ENCODE measurements at regions not wholly inside any gene's neighbourhood (a gene's known extent, or its start where the extent isn't known, plus 50 kb on each side); places are given as distances from the start of the nearest gene placed in this dataset.

DNA sequence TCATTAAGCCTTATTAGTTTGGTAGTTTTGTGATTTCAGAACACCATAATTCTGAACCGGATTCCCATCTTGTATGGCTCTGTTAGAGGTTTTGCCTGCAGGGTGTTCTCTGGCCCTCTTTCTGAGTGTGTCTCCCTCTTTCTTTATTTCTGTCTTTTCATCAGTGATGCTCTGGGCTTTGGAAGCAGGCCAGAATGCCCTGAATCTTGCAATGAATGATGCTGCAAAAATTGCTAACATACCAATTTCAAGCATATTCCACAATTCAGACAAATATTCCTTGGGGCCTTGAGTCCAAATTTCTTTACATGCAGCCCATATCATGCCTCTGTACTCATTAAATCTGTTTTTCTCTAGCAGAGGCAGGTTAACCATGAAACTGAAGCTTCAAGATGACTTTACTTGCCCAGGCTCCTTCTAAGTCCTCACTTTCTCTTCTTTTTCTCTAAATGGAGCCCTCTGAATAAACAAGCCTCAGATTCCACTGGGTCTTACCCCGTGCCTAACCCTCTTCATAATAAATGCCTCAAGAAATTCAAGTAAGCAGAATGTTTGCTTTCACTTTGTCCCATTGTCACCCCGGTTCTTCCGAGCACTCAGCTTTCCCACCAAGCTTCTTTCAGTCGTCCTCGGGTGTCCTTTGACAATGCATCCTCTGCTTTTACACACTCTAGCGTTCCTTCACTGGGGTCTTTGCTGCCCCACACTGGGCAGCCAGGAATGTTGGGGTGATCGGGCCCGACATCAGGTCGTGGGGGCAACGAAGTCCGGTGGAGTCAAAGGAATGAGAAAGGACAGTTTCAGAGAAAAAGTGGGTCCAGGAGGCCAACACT, 78.8 kb upstream of the SLC38A4 start:
- TF ChIP-seq, protein P1, sequence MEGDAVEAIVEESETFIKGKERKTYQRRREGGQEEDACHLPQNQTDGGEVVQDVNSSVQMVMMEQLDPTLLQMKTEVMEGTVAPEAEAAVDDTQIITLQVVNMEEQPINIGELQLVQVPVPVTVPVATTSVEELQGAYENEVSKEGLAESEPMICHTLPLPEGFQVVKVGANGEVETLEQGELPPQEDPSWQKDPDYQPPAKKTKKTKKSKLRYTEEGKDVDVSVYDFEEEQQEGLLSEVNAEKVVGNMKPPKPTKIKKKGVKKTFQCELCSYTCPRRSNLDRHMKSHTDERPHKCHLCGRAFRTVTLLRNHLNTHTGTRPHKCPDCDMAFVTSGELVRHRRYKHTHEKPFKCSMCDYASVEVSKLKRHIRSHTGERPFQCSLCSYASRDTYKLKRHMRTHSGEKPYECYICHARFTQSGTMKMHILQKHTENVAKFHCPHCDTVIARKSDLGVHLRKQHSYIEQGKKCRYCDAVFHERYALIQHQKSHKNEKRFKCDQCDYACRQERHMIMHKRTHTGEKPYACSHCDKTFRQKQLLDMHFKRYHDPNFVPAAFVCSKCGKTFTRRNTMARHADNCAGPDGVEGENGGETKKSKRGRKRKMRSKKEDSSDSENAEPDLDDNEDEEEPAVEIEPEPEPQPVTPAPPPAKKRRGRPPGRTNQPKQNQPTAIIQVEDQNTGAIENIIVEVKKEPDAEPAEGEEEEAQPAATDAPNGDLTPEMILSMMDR (IDR thresholded peaks at IDR 0.05) = no peak

DNA sequence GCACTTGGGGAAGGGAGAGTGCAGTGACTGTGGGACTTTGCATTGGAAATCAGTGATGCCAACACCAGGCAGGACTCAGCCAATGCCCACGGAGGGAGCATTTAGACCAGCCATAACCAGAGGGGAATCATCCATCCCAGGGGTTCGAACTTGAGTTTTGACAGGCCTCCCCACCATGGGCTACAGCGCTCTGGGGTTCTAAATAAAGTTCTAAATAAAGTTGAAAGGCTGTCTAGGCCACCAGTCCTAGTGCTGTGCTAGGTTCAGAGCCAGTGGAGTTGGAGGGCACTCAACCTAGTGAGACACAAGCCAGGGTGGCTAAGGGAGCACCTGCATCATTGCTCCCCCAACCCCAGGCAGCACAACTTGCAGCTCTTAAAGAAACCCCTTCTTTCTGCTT, 82.0 kb upstream of the SLC38A4 start:
- TF ChIP-seq, protein P1 (IDR thresholded peaks at IDR 0.05) = no peak

DNA sequence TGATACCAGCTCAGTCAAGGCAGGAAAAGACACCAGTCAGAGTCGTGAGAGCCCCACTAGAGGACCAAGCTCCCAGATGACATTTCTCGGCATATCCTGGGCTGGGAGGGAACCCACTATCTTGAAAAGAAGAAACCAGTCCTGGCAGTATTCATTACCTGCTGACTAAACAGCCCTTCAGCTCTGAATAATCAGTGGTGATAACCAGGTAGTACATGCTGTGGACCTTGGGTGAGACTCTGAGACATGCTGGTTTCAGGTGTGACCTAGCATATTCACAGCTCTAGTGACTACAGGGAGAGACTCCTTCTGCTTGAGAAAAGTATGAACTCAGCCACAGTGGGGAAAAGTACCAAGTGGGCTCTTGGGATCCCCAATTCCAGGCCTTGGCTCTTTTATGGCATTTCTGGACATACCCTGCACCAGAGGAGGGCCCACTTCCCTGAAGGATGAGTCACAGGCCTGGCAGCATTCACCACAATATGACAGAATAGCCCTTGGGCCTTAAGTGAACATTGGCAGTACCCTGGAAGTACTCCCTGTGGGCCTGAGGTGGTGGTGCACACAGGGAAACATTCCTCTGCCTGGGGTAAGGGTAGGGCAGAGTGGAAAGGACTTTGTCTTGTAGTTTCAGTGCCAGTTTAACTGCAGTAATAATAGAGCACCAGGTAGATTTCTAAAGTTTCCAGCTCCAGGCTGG, 82.6 kb upstream of the SLC38A4 start:
- TF ChIP-seq, protein P1 (IDR thresholded peaks at IDR 0.05) = no peak

DNA sequence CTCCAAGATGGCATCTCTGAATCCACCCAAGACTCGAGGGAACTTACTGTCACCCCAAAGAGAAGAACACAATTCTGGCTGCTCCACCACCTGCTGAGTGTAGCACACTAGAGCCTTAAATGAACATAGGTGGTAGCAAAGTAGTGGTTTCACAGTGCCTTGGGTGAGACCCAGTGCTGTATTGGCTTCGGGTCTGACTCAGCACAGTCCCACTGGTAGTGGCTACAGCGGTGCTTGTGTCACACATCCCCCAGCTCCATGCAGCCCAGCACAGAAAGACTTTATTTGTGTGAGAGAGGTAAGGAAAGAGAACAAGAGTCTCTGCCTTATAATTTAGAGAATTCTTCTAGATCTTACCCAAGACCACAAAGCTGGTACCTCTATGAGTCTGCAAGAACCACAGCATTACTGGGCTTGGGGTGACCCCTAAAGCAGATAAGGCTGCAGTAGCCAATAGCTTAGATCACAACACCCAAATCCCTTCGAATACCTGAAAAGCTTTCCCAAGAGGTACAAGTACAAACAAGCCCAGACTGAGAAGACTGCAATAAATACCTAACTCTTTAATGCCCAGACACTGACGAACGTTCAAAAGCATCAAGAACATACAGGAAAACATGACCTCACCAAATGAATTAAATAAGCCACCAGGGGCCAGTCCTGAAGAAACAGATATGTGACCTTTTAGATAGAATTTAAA, 83.3 kb upstream of the SLC38A4 start:
- TF ChIP-seq, protein P1 (IDR thresholded peaks at IDR 0.05) = no peak

DNA sequence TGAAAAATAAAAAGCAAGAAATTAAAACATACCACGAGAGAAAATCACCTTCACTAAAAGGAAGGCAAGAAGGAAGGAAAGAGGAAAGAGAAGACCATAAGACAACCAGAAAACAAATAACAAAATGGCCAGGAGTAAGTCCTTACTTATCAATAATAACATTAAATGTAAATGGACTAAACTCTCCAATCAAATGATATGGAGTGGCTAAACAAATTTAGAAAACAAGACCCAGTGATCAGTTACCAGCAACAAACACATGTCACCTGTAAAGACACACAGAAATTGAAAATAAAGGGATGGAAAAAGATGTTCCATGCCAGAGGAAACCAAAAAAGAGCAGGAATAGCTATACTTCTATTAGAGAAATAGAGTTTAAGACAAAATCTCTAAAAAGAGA, 85.0 kb upstream of the SLC38A4 start:
- TF ChIP-seq, protein P1 (IDR thresholded peaks at IDR 0.05) = no peak

DNA sequence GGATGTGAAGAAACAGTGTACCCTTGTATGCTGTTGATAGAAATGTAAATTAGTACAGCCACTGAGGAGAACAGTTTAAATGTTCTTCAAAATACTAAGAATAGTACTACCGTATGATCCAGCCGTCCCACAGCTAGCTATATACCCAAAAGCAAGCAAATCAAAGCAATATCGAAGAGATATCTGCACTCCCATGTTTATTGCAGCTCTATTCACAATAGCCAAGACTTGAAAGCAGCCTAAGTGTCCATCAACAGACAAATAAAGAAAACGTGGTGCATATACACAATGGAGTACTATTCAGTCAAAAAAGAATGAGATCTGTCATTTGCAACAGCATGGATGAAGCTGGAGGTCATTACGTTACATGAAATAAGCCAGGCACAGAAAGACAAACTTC, 88.5 kb upstream of the SLC38A4 start:
- TF ChIP-seq, protein P1 (IDR thresholded peaks at IDR 0.05) = no peak

DNA sequence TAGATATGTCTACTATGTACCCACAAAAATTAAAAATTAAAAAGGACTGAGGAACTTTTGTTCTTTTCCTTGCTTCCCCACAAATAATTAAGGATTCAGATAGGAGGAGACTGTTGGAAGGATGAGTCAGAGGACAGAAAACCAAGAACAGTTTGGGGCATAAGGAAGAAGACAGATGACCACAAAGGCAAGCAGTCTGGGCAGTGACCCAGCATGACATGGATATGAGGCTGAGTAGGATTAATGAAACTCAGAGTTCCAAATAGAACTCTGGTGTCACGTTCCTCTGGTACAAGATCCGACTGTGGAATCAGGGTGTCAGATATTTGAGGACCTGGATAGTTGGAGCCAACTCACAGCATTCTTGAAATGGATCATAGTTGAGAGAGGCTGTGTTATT, 89.3 kb upstream of the SLC38A4 start:
- TF ChIP-seq, protein P1 (IDR thresholded peaks at IDR 0.05) = no peak
